GDM1 (cell line): ENCODE measurements at regions not wholly inside any gene's neighbourhood (a gene's known extent, or its start where the extent isn't known, plus 50 kb on each side); places are given as distances from the start of the nearest gene placed in this dataset.
"Not testable (repeated sequence)": the region's sequence is repeated elsewhere in the genome, so short reads cannot be mapped to it uniquely, and the experiment has no call there.

Experiments used
- DNase-seq: peaks from one replicate; lab custom pipeline; 2025; lab: John Stamatoyannopoulos, UW

- no peak for DNase-seq
Observed at GRCh38 chr10:84854439-84854838, 526.0 kb downstream of the CCSER2 start.

GRCh38 chr10:84860855-84861254, 532.5 kb downstream of the CCSER2 start:
- DNase-seq: no peak

DNA sequence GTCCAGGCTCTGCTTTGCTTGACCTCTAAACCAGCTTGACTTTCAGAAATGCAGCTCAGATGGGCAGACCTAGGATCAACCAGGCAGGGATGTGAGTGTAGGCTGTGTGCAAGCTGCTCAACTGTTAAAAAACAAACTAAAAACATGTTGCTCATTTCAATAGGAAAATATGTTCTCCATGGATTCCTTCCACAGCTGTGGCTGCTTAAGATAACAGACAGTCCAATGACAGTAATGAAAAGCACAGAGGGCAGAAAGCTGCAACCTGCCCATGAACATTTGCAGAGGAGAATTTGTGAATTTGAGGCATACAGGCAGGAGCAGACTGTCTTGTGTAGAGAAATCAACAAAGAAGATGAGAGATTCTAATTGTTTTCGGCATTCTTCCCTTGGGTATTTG, 534.2 kb downstream of the CCSER2 start:
- no peak for DNase-seq

DNA sequence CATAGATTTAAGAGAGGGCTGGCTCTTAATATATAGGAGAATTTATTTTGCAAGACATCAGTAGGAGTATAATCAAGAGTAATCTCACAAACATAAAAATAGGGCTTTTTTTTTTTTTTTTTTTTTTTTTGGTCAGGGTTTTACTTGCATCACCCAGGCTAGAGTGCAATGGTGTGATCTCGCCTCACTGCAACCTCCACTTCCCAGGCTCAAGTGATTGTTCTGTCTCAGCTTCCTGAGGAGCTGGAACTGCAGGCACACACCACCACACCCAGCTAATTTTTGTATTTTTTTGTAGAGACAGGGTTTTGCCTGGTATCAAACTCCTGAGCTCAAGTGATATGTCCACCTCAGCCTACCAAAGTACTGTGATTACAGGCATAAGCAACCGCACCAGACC, 535.3 kb downstream of the CCSER2 start:
- DNase-seq: no peak

GRCh38 chr10:84876116-84876999, 548.0 kb downstream of the CCSER2 start:
- DNase-seq: no peak

- DNase-seq: no peak
Observed at GRCh38 chr10:84879991-84880390, 551.6 kb downstream of the CCSER2 start.

- DNase-seq: not testable (repeated sequence)
Observed at GRCh38 chr10:84881696-84882095, 553.3 kb downstream of the CCSER2 start.

DNA sequence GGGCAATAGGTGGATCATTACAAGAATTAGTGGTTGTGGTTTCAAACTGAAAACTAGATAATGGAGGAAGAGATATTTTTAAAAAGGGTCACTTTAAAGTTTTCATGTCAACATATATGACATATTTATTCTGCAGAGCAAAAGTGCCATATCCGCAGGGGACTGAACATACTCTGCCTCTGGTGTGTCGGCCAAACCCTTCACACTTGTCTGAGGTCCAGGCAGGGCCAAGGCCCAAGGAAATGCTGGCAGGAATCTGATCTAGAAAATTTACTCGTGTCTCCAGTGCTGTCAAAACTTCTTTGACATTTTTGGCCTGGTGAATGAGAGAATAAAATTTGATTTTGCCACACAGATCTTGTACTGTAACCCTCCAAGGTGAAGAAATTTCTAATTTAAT, 562.3 kb downstream of the CCSER2 start:
- DNase-seq: no peak

- no peak for DNase-seq
Observed at GRCh38 chr10:84891631-84892030, 563.2 kb downstream of the CCSER2 start.

DNA sequence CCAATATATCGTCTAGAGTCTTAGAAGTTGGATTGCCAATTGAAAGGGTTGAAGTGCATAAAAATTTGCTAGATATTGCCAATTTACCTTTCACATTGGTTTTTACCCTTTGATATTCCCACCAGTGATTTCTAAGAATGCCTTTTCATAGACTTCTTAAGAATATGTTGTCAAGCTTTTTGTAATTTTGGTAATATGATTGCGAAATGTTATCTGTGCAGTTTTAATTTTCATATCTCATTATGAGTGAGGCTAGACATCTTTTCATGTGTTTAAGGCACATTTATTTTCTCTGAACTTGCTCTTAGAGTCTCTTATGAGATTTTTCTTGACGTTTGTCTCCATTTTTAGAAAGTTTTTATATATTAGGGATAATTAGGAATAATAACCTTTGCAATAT, 567.2 kb downstream of the CCSER2 start:
- no peak for DNase-seq

DNA sequence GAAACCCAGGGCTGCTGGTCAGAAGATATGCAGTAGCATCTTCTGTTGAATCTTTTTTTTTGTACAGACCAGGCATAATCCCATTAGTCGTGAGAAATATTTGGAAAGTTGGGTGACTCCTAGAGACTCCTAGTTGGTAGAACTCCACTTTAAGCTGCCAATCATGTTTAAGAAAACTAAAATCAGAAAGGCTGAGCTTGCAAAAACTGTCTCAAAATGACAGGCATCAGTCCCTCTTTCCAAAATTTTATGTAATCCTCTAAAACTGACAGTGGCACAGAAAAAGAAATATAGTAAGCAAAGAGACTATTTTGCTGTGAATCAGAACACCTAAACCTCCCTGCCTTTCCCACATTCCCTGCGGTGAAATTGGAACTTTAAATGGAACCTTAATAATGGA, 568.5 kb downstream of the CCSER2 start:
- DNase-seq: no peak

DNA sequence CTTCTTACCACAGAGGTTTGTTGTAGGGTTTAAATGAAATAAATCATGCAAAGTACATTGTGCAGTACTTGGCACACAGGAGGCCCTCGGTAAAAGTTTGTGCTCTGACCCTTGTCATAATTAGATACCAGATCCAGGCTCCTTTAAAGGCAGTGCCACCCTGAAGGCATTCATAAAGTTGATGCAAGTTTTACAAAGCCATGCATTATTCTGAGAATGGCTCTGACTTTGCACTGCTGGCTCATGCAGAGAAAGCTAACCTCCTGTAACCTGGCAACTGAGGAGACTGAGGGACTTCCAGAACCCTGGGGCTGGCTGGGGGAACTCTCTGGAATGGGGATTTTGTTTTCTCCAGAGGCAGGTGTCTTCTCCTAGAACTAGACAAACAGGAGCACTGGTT, 570.9 kb downstream of the CCSER2 start:
- no peak for DNase-seq

DNA sequence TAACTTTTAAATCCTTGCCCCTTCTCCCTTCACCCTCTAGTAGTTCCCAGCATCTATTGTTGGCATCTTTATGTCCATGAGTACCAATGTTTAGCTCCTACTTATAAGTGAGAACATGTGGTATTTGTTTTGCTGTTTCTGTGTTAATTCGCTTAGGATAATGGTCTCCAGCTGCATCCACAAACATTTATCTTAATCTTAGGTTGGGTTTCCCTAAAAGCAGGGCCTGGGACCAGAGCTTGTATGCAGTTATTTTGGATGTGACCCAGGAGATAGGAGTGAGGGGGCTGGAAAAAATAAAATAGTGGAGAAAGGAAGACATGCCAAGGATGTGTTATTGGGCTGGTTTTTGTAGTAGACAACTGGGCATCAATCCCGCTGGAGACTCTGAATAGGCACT, 571.8 kb downstream of the CCSER2 start:
- DNase-seq: no peak

DNA sequence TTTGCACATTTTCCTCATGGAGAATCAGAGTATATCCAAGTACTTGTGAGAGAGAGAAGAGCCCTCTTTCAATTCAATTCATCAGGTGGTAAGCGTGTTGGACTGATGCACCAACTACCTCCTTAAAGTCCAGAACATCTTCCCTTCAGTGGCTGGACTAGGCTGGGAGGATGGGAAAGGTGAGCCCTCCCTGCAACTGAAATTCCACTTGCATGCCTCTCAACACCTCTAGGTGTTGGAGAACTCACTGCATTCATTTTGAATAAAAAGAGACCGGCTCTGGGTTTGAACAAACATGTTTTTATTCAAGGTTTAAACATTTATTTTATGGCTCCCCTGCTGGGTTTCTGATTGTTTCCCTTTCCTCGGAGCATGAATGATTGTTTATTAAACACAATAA, 573.5 kb downstream of the CCSER2 start:
- no peak for DNase-seq

GRCh38 chr10:84902553-84902952, 574.2 kb downstream of the CCSER2 start:
- no peak for DNase-seq

DNA sequence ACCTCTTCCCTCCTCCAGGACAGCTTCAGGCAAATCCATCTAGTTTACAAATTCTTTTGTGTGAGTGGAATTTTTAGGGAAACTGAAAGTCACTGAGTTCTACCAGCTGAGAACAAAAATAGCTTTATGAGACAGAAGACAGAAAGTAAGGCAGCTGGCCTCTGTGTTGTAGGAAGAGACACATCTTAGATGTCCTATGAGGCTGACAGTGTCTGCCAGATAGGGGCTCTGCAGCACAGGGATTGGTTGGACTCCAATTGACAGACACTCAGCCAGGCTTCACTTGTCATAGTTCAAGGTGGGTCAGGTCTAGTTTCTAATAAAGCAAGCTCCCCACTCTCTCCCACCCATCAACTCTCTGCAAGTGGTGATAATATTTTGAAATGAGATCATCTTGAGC, 574.9 kb downstream of the CCSER2 start:
- no peak for DNase-seq

DNA sequence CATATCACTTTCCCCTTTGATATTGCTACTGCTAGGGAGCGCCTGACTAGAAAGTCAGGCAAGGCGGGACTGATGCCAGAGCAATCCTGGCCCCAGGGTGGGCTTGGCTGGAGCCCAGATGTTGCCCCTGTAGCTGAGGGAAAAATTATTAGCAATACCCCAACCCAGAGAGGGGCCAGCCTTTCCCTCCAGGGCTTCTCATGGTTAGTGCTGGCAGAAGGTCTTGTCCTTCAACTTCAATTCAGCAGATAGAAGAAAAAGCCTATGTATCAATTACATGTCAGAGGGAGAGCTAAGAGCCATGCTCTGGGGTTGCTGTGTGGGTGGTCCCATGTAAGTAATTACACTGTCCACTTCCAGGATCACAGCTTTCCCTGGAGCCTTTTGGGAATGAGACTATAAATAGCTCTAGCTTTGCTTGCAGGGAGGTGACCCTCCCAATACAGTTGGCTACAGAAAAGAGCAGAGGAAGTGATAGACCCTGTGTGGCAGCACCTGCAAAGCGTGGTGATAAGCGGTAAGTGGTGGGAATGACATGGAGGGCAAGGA, 579.1 kb downstream of the CCSER2 start:
- no peak for DNase-seq

- DNase-seq: no peak
Observed at GRCh38 chr10:84908491-84908890, 580.1 kb downstream of the CCSER2 start.

- DNase-seq: no peak
Observed at GRCh38 chr10:84921701-84922100, 593.3 kb downstream of the CCSER2 start.

DNA sequence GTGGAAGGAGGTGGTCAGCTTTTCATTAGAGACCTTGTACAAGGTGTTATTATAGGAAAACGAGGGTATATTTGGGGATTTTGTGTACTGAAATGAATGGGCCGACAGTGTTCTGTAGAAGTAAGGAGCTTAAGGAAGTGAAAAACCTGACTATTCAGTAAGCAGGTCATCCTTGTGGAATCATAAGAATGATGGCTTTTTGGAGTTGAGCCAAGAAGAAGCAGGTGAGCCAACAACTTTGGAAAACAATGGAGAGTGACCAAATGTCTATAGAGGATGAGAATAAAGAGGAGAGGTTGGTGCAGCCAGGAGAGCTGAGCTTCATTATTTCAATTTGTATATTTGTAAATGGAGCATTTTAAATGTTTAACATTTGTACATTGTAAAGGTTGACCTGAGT, 595.7 kb downstream of the CCSER2 start:
- DNase-seq: no peak

DNA sequence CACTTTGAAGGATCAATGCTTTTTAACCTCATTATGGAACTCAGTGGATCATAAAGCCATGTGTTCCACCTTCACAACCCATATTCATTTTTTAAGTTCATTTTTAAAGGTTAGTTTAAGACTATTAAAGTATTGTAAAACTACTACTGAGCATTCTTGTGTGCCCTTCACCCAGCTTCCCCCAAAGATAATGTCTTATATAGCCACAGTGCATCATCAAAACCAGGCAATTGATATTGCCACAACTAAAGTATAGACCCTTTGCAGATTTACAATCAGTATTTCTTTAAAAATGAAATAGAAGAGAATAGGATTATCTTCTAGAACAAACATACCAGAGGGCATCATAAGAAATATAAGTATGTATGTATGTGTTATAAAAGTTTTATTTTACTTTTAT, 597.1 kb downstream of the CCSER2 start:
- DNase-seq: no peak

- DNase-seq: no peak
Observed at GRCh38 chr10:84933402-84933801, 605.0 kb downstream of the CCSER2 start.

DNA sequence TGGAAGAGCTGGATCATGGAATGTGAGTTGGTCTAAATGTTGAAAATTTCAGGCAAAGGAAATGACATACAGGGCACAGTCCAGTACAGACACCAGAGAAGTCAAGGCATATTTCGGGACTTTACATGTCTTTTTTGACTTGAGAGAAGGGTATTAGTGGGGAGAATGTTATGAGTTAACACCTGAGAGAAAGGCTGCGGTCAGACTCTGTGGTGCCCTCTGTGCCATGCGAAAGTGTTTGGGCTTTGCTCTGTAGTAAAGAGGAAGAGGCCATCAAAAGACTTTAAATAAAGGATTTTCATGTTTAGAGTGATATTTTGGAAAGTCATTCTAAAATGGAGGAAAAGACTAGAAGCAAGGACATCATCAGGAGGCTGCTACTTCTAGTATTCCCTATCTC, 607.4 kb downstream of the CCSER2 start:
- DNase-seq: no peak
